Activated CD4-positive, alpha-beta T cell treated with anti-CD3 and anti-CD28 coated beads for 36 hours (primary cell): ENCODE measurements at regions not wholly inside any gene's neighbourhood (a gene's known extent, or its start where the extent isn't known, plus 50 kb on each side); places are given as distances from the start of the nearest gene placed in this dataset.

Experiments
- ATAC-seq: fragments of 200-7000 bp; cut with Tn5 transposase; one replicate; pipeline ENCODE4 v1.10.0; 2021; ENCODE audit warnings: mild to moderate bottlenecking, moderate library complexity
- CTCF ChIA-PET: fragments of 350-600 bp; sonication (Branson Sonifier 250); formaldehyde crosslinking; loops from one replicate; lab custom pipeline; 2021; ENCODE audit warnings: antibody characterized with exemption; lab: Charles Lee
- POLR2A ChIA-PET: fragments of 350-600 bp; sonication (Branson Sonifier 250); formaldehyde crosslinking; loops from one replicate; lab custom pipeline; 2021; ENCODE audit warnings: antibody characterized with exemption, inconsistent platforms; lab: Charles Lee
- DNase-seq: peaks from one replicate; pipeline ENCODE4 v3.0.0-alpha.2; 2020
- H3K27ac Mint-ChIP-seq: one replicate; pipeline ENCODE4 v1.8.0; 2021; ENCODE audit warnings: mixed read lengths
- H3K27me3 Mint-ChIP-seq: one replicate; pipeline ENCODE4 v1.8.0; 2021; ENCODE audit warnings: mixed read lengths
- H3K36me3 Mint-ChIP-seq: one replicate; pipeline ENCODE4 v1.8.0; 2021; ENCODE audit warnings: low read depth, mixed read lengths
- H3K4me1 Mint-ChIP-seq: one replicate; pipeline ENCODE4 v1.8.0; 2021; ENCODE audit warnings: mixed read lengths
- H3K4me3 Mint-ChIP-seq: one replicate; pipeline ENCODE4 v1.8.0; 2021; ENCODE audit warnings: mild to moderate bottlenecking, moderate library complexity, mixed read lengths
- H3K9me3 Mint-ChIP-seq: one replicate; pipeline ENCODE4 v1.8.0; 2021; ENCODE audit warnings: low read depth, mixed read lengths
- intact Hi-C, 2 experiments: fragments of 100-400 bp; cut with DNase I in 1 of 2; cut with micrococcal nuclease in 1 of 2; formaldehyde crosslinking; loops; one replicate each; pipeline versions ENCODE4 v1.14.2 to v1.15.1; 2022 to 2024; cut with DNase I, micrococcal nuclease

DNA sequence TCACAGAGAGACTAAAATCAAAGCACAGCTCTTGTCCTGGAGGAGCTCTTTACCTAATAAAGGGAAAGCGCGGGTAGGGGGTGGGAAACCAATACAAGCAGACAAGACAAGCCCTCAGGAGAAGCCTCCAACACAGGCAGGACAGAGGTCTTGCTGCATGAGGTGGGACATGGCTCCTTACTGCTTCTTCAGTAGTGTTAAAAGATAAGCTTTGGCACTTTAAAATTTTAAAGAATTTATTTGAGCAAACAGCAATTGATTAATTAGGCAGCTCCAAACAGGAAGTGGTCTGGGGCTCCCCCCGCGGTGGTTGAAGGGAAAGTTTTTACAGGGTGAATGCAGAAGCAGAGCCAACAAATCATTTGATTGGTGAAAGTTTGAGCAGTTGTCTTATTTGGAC, 50.3 kb upstream of the MACC1 start:
- DNase-seq: peak; percentile 20
- Mint-ChIP-seq H3K9me3 (no peaks in the 10 kb centered on the region), H3K4me1 (no peaks in the 10 kb centered on the region), H3K27ac (no peak overlapping the region), H3K27me3 (no peaks in the 10 kb centered on the region), H3K36me3 (no peaks in the 10 kb centered on the region), H3K4me3 (no peak overlapping the region)
- POLR2A ChIA-PET: no interaction called here
- ATAC-seq: no peak
- intact Hi-C loops: no loop called here
- CTCF ChIA-PET: interaction anchor here (0.8 kb wide), 1 partner anchor 123 kb away, joined by 3 read pairs; no protein-coding TSS in a partner anchor

DNA sequence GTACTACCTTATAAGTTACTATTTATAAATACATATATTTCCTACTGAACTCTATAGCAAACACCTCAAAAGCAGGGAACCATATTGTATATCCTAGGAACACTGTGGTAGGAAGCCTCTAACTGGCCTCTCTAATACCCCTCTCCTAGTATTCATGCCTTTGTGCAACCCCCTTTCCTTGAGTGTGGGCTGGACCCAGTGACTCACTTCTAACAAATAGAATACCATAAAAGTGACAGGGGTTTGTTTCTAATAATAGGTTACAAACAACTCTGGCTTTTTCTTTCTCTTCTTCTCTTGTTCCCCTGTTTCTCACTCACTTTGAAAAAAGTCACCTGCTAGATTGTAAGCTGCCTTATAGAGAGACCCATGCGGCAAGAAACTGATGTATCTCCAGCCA, 51.6 kb upstream of the MACC1 start:
- ChIA-PET POLR2A (no interaction called here), CTCF (no interaction called here)
- no peaks in the 10 kb centered on the region for H3K27me3 Mint-ChIP-seq
- no peak overlapping the region for H3K27ac Mint-ChIP-seq
- ATAC-seq (no peak), DNase-seq (no peak)
- intact Hi-C loops: no loop called here
- H3K4me3 Mint-ChIP-seq: no peak overlapping the region
- H3K9me3 Mint-ChIP-seq: no peaks in the 10 kb centered on the region
- no peaks in the 10 kb centered on the region for H3K4me1 Mint-ChIP-seq
- no peaks in the 10 kb centered on the region for H3K36me3 Mint-ChIP-seq

- intact Hi-C loops: no loop called here
- Mint-ChIP-seq H3K36me3 (no peaks in the 10 kb centered on the region), H3K9me3 (no peaks in the 10 kb centered on the region), H3K4me3 (no peak overlapping the region), H3K27ac (no peak overlapping the region), H3K4me1 (no peaks in the 10 kb centered on the region), H3K27me3 (no peaks in the 10 kb centered on the region)
- CTCF ChIA-PET: no interaction called here
- DNase-seq (no peak), ATAC-seq (no peak)
- POLR2A ChIA-PET: no interaction called here
Observed at GRCh38 chr7:20269726-20270125, 52.5 kb upstream of the MACC1 start.

DNA sequence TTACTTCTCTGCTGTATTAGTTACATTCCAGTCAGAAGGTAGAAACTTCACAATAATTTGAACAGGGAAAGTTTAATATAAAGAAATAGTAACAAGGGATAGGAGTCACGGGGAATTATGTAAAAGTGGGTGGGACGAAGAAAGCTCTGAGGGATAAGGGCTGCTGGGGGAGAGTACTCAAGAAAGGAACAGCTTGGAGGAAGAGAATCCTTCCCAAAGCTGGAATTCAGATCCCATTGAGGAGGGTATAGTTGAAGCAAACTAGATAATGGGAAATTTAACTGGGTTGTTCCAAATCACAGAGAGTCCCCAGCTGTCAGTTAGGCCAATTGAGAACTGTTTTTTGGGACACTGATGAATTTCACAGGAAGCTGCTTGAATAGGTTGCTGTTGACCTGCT, 53.2 kb upstream of the MACC1 start:
- no peak overlapping the region for H3K4me3 Mint-ChIP-seq
- ChIA-PET CTCF (interaction anchor here (1.2 kb wide), 1 partner anchor 14 kb away, joined by 3 read pairs; no protein-coding TSS in a partner anchor), POLR2A (no interaction called here)
- DNase-seq (no peak), ATAC-seq (no peak)
- H3K4me1 Mint-ChIP-seq: no peaks in the 10 kb centered on the region
- no peaks in the 10 kb centered on the region for H3K27me3 Mint-ChIP-seq
- H3K9me3 Mint-ChIP-seq: no peaks in the 10 kb centered on the region
- intact Hi-C loops: no loop called here
- H3K27ac Mint-ChIP-seq: no peak overlapping the region
- no peaks in the 10 kb centered on the region for H3K36me3 Mint-ChIP-seq

DNA sequence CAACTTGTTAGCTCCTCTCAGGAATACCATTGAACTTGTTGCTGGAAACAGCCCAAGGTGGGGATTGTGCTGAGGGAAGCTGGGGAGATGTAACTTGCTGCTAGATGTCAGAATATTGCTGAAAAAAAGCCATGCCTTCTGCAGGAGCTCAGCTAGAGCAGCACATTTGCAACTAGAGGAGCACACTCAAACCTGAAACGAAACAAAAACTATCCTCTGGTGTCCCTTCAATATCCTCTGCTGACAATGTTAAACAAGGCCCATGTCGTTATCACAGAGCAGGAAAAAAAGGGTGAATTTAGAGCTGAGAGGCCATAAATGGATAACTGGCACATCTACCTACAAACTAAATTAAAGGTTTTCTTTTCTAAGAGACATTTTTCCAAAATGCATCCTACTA, 53.7 kb upstream of the MACC1 start:
- DNase-seq (no peak), ATAC-seq (no peak)
- Mint-ChIP-seq H3K27ac (no peak overlapping the region), H3K4me3 (no peak overlapping the region), H3K4me1 (no peaks in the 10 kb centered on the region), H3K36me3 (no peaks in the 10 kb centered on the region), H3K9me3 (no peaks in the 10 kb centered on the region), H3K27me3 (no peaks in the 10 kb centered on the region)
- CTCF ChIA-PET: interaction anchor here (1.2 kb wide), 1 partner anchor 14 kb away, joined by 3 read pairs; no protein-coding TSS in a partner anchor
- POLR2A ChIA-PET: no interaction called here
- intact Hi-C loops: no loop called here

- intact Hi-C loops: no loop called here
- Mint-ChIP-seq H3K27me3 (no peaks in the 10 kb centered on the region), H3K4me3 (no peak overlapping the region), H3K4me1 (no peaks in the 10 kb centered on the region), H3K36me3 (no peaks in the 10 kb centered on the region), H3K27ac (no peak overlapping the region), H3K9me3 (no peaks in the 10 kb centered on the region)
- CTCF ChIA-PET: no interaction called here
- POLR2A ChIA-PET: no interaction called here
- no peak for ATAC-seq
- DNase-seq: no peak
Observed at GRCh38 chr7:20275637-20276036, 55.1 kb upstream of the ITGB8 start.

DNA sequence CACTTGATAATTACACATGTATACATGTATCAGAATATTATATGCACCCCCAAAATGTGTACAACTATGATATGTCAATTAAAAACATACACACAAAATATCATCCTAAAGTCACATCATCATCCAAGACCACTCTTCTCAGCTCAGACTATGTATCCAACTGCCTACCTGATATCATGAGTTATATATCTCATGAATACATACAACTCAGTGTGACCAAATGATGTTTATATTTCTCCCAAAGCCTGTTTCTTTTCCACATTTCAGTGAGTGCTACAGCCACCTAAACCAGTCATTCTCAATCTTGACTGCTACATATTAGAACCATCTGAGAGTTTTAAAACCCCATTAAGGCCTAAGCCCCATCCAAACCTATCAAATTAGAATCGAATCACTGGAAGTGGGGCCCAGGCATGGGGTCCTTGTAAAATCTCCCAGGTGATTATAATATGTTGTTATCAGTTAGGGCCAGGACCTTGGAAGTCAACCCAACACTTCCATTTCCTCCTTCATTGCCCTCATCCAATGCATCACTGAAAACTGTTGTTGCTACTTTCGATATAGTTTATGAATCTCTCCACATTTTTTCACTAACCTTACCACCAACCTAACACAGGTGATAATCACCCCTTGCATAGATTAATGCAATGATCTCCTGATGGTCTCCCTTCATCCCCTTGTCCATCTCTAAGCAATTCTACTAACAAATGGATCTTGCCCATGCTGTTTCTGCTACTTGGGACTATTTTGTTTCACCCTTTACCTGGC, 53.8 kb upstream of the ITGB8 start:
- POLR2A ChIA-PET: no interaction called here
- Mint-ChIP-seq H3K4me3 (no peak overlapping the region), H3K36me3 (no peaks in the 10 kb centered on the region), H3K27ac (no peak overlapping the region), H3K4me1 (no peaks in the 10 kb centered on the region), H3K27me3 (no peaks in the 10 kb centered on the region), H3K9me3 (no peaks in the 10 kb centered on the region)
- intact Hi-C loops: no loop called here
- ATAC-seq: peak; percentile 47
- CTCF ChIA-PET: interaction anchor here (0.6 kb wide), 1 partner anchor 1071 kb away, joined by 3 read pairs; no protein-coding TSS in a partner anchor
- DNase-seq: peak; percentile 9

GRCh38 chr7:20279979-20280378, 50.7 kb upstream of the ITGB8 start:
- intact Hi-C loops: no loop called here
- no peak overlapping the region for H3K27ac Mint-ChIP-seq

DNA sequence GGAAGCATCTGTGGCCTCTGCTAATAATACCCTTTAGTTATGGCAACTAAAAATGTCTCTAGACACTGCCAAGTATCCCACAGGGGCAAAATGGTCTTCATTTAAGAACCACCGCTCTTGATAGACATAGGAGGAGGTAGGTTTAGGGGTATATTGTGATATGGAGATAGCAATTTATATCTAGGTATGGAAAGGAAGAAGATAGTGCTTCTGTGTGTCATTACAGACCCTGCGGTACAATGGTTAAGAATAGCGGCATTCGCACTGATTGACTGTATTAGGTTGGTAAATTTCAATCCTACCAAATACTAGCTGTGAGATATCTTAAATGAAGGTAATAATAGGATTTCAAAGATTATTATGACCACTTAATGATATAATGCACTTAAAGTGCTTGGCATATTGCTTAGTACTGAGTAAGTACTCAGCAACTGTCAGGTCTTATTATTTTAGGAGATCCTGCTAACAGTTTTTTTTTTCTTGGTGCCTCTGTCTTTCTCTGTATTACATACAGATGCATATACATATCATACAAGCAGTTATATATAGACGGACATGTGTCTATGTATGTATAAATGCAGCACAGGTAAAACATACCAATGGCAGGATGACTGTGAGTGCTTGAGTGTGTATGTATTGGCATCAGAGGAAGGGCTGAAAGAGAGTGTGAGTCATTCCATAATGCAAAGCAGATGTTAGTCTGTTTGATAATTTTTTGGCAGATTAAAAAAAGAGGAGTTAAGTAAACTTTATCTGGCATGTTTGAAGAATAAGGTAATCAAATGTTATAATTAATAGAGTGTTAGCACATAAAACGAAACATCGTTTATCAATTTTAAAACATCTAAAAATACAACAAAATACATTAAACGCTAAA, 50.0 kb upstream of the ITGB8 start:
- ChIA-PET CTCF (no interaction called here), POLR2A (no interaction called here)
- Mint-ChIP-seq H3K27ac (no peak overlapping the region), H3K36me3 (no peaks in the 10 kb centered on the region), H3K4me1 (no peaks in the 10 kb centered on the region), H3K4me3 (no peak overlapping the region), H3K27me3 (no peaks in the 10 kb centered on the region), H3K9me3 (no peaks in the 10 kb centered on the region)
- DNase-seq (no peak), ATAC-seq (peak; percentile 69)
- intact Hi-C loops: no loop called here

More at GRCh38 chr7:20279979-20280378, 50.7 kb upstream of the ITGB8 start:
- DNase-seq (no peak), ATAC-seq (peak; percentile 16)
- Mint-ChIP-seq H3K36me3 (no peaks in the 10 kb centered on the region), H3K4me3 (no peak overlapping the region), H3K9me3 (no peaks in the 10 kb centered on the region), H3K4me1 (no peaks in the 10 kb centered on the region), H3K27me3 (no peaks in the 10 kb centered on the region)
- CTCF ChIA-PET: no interaction called here
- POLR2A ChIA-PET: no interaction called here
